ENCODE measurements at regions not wholly inside any gene's neighbourhood (a gene's known extent, or its start where the extent isn't known, plus 50 kb on each side); places are given as distances from the start of the nearest gene placed in this dataset.

DNA sequence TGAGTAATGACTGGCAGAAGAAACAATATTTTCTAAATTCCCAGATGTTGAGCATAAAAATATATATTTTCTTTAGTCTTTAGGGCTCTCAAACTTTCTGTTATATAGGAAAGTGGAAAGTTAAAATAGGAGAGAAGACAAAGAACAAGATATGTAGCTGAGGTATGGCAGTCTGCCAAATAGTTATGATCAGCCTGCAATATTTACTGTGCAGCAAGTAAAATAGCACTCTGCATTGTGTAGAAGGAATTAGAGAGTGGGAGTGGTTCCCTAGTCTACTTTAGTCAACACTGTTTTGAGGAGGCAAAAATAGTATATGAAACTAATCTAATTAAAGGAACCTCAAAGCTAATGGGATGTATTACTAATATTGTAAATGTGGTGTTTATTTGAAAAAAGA is 978.1 kb upstream of the ALCAM start:
- Histone ChIP-seq H2AK5ac (ENCODE audit: low read depth, low read length) (no peak overlapping the region), H3K9me3 (ENCODE audit: insufficient read depth in 2 of 2, low read depth in 1 of 2, low read length in 1 of 2) (0 out of 4 replicates have a peak, but pooled peaks cover 0 to 5% of the 10 kb centered on the region in 2 experiments), H2BK120ac (replicated peaks; ENCODE audit: low read depth, low read length) (no peak overlapping the region), H3K4me1 (replicated peaks in 1 of 4; ENCODE audit: control insufficient read depth in 3 of 4, insufficient read depth in 4 of 4, low read length in 3 of 4) (no peaks in the 10 kb centered on the region), H3K56ac (replicated peaks; ENCODE audit: insufficient read length, low read depth, low read length) (no peak overlapping the region), H3K4me3 (ENCODE audit: extremely low read depth in 1 of 4, insufficient read depth in 2 of 4, low read depth in 3 of 4, low read length in 4 of 4) (no peak overlapping the region), H3K27me3 (replicated peaks in 1 of 4; ENCODE audit: control insufficient read depth in 3 of 4, extremely low read depth in 1 of 4, insufficient read depth in 3 of 4, low read length in 3 of 4) (no peaks in the 10 kb centered on the region), H3K23me2 (ENCODE audit: low read depth, low read length) (no peaks in the 10 kb centered on the region), H2BK5ac (ENCODE audit: low read depth, low read length) (no peak overlapping the region), H2BK15ac (ENCODE audit: low read length) (no peak overlapping the region), H4K91ac (replicated peaks; ENCODE audit: insufficient read length, low read length) (no peak overlapping the region), H2BK12ac (ENCODE audit: low read depth, low read length) (no peak overlapping the region), H3K27ac (ENCODE audit: low read depth, low read length) (no peak overlapping the region), H3K4ac (replicated peaks; ENCODE audit: insufficient read length, low read depth, low read length) (no peak overlapping the region), H2AFZ (ENCODE audit: low read length) (no peak overlapping the region), H3K4me2 (ENCODE audit: insufficient read depth in 1 of 2, low read depth in 2 of 2, low read length in 2 of 2) (no peak overlapping the region), H3K79me2 (ENCODE audit: control insufficient read depth in 1 of 2, insufficient read depth in 2 of 2, low read length in 2 of 2) (no peaks in the 10 kb centered on the region), H4K8ac (ENCODE audit: extremely low read depth, insufficient read depth, low read length) (no peak overlapping the region), H3K23ac (ENCODE audit: insufficient read length) (no peak overlapping the region), H3K14ac (ENCODE audit: insufficient read length) (no peak overlapping the region), H2BK20ac (ENCODE audit: low read length) (no peak overlapping the region), H3K79me1 (ENCODE audit: low read depth, low read length) (no peaks in the 10 kb centered on the region), H4K20me1 (replicated peaks in 1 of 2; ENCODE audit: control insufficient read depth in 1 of 2, insufficient read depth in 2 of 2, low read length in 2 of 2) (no peaks in the 10 kb centered on the region), H4K5ac (ENCODE audit: insufficient read length, low read depth, low read length) (no peak overlapping the region), H3K9ac (replicated peaks in 1 of 4; ENCODE audit: extremely low read depth in 1 of 4, low read depth in 3 of 4, low read length in 3 of 4) (no peak overlapping the region), H3K18ac (ENCODE audit: extremely low read depth, low read length) (no peak overlapping the region), H3K36me3 (ENCODE audit: control insufficient read depth in 2 of 4, insufficient read depth in 4 of 4, low read length in 3 of 4) (no peaks in the 10 kb centered on the region)
- DNase-seq (ENCODE audit: low read depth in 1 of 2, low spot score in 2 of 2) = no peak
- ChIA-PET POLR2A (ENCODE audit: partially characterized antibody) (no interaction called here), CTCF (ENCODE audit: partially characterized antibody) (interaction anchor here (0.9 kb wide), 1 partner anchor 9 kb away, joined by 3 read pairs; no protein-coding TSS in a partner anchor)
- no peak for FAIRE-seq
- TF ChIP-seq SP2 (IDR thresholded peaks at IDR 0.05; ENCODE audit: low read length) = no peak
- no peak for TF ChIP-seq RFX5 (IDR thresholded peaks at IDR 0.05; ENCODE audit: borderline replicate concordance, low read depth, low read length)
- TF ChIP-seq KDM4A (IDR thresholded peaks at IDR 0.05; ENCODE audit: low read depth, low read length, severe bottlenecking) = no peak
- no peak for TF ChIP-seq ZNF274 (IDR thresholded peaks at IDR 0.05; ENCODE audit: borderline replicate concordance, extremely low read depth, low read length)
- TF ChIP-seq JUN (IDR thresholded peaks at IDR 0.05; ENCODE audit: low read depth, low read length) = no peak
- TF ChIP-seq, protein P1, sequence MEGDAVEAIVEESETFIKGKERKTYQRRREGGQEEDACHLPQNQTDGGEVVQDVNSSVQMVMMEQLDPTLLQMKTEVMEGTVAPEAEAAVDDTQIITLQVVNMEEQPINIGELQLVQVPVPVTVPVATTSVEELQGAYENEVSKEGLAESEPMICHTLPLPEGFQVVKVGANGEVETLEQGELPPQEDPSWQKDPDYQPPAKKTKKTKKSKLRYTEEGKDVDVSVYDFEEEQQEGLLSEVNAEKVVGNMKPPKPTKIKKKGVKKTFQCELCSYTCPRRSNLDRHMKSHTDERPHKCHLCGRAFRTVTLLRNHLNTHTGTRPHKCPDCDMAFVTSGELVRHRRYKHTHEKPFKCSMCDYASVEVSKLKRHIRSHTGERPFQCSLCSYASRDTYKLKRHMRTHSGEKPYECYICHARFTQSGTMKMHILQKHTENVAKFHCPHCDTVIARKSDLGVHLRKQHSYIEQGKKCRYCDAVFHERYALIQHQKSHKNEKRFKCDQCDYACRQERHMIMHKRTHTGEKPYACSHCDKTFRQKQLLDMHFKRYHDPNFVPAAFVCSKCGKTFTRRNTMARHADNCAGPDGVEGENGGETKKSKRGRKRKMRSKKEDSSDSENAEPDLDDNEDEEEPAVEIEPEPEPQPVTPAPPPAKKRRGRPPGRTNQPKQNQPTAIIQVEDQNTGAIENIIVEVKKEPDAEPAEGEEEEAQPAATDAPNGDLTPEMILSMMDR (IDR thresholded peaks at IDR 0.05; ENCODE audit: control extremely low read depth in 1 of 3, insufficient read depth in 1 of 3, low read depth in 1 of 3, low read length in 3 of 3) = no peak
- TF ChIP-seq RNF2 (IDR thresholded peaks at IDR 0.05; ENCODE audit: borderline replicate concordance, low read depth, low read length, missing control alignments, poor library complexity, severe bottlenecking) = no peak
- TF ChIP-seq HDAC6 (IDR thresholded peaks at IDR 0.05; ENCODE audit: low read depth, low read length) = no peak
- no peak for TF ChIP-seq EGR1 (IDR thresholded peaks at IDR 0.05; ENCODE audit: borderline replicate concordance, low read depth, low read length)
